Lung (tissue), 11 donors: ENCODE measurements at regions not wholly inside any gene's neighbourhood (a gene's known extent, or its start where the extent isn't known, plus 50 kb on each side); places are given as distances from the start of the nearest gene placed in this dataset.

Experiments
- ATAC-seq: fragments of 200-7000 bp; cut with Tn5 transposase; one replicate; pipeline ENCODE4 v1.9.1; 2020; ENCODE audit warnings: moderate number of reproducible peaks; ENCODE audit not compliant: insufficient read depth, low FRiP score
- DNase-seq, 3 donors: peaks; one replicate each; pipeline ENCODE4 v3.0.0-alpha.2; 2013 to 2017
- H3K27ac ChIP-seq, 2 donors: one replicate each; pipeline ENCODE4 v1.5.1; 2013; ENCODE audit warnings: mild to moderate bottlenecking in 2 of 2, moderate library complexity in 2 of 2, control low read depth in 1 of 2, inconsistent platforms in 1 of 2, low read depth in 1 of 2, low read length in 1 of 2
- H3K27me3 ChIP-seq, 3 donors: one replicate each; pipeline ENCODE4 v1.5.1; 2013; ENCODE audit warnings: low read length in 2 of 3; ENCODE audit not compliant: control insufficient read depth in 3 of 3, insufficient read depth in 3 of 3
- H3K36me3 ChIP-seq, 4 donors: one replicate each; pipeline ENCODE4 v1.5.1; 2013; ENCODE audit warnings: low read length in 4 of 4, mild to moderate bottlenecking in 1 of 4, moderate library complexity in 1 of 4; ENCODE audit not compliant: control insufficient read depth in 4 of 4, insufficient read depth in 4 of 4
- H3K4me1 ChIP-seq, 5 donors: one replicate each; pipeline ENCODE4 v1.5.1; 2013; ENCODE audit warnings: low read length in 5 of 5, mild to moderate bottlenecking in 2 of 5, moderate library complexity in 1 of 5; ENCODE audit not compliant: control insufficient read depth in 5 of 5, insufficient read depth in 5 of 5
- H3K4me3 ChIP-seq: one replicate; pipeline ENCODE4 v1.5.1; 2013; ENCODE audit warnings: mild to moderate bottlenecking, control low read depth, moderate library complexity
- H3K9ac ChIP-seq, 2 donors: one replicate each; pipeline ENCODE4 v1.5.1; 2013; ENCODE audit warnings: low read length in 2 of 2, control low read depth in 1 of 2; ENCODE audit not compliant: insufficient read depth in 1 of 2
- H3K9me3 ChIP-seq, 4 donors: one replicate each; pipeline ENCODE4 v1.5.1; 2013; ENCODE audit warnings: low read length in 3 of 4, mild to moderate bottlenecking in 1 of 4, moderate library complexity in 1 of 4; ENCODE audit not compliant: control insufficient read depth in 4 of 4, insufficient read depth in 3 of 4
- CTCF ChIP-seq: IDR thresholded peaks from 2 replicates; pipeline ENCODE4 v1.5.1; 2012; ENCODE audit warnings: mild to moderate bottlenecking; ENCODE audit errors: control extremely low read depth, extremely low read depth
- WGBS, 2 donors: extraction: QIAGEN DNeasy Blood & Tissue Kit; methylation state at CpG; one replicate each; pipeline ENCODE4 v1.1.7; 2013; 5-methylcytosine and 5-hydroxymethylcytosine counted together
- donor health status: control.
- donor health status: control.
- donor health status: Bipolar disorder and iron deficiency.
- donor health status: healthy.
- donor health status: DM: yes; HTN: yes; CAD: no.

GRCh38 chr16:56101480-56101879 lies 89.8 kb upstream of the GNAO1 start:
- H3K27me3 ChIP-seq, result no peaks in the 10 kb centered on the region
- H3K9ac ChIP-seq, result peak overlapping the region in 1 of 2 donors; percentile 8
- WGBS, 2 donors, result 61 to 62% methylated on average over 5 of the region's 5 CpGs
- H3K4me3 ChIP-seq, result no peak overlapping the region
- ATAC-seq (no peak), DNase-seq (no peak)
- H3K9me3 ChIP-seq, result no peaks in the 10 kb centered on the region
- TF ChIP-seq CTCF, result no peak
- H3K27ac ChIP-seq, result no peak overlapping the region
- H3K4me1 ChIP-seq, result peaks cover 0 to 33% (median 4%) of the 10 kb centered on the region in 5 donors
- no peaks in the 10 kb centered on the region for H3K36me3 ChIP-seq

- H3K4me1 ChIP-seq, result peaks cover 0 to 21% (median 4%) of the 10 kb centered on the region in 5 donors
- H3K9me3 ChIP-seq, result no peaks in the 10 kb centered on the region
- ATAC-seq (no peak), DNase-seq (peak in 2 of 3 donors; percentile 78 to 84)
- 59 to 70% methylated on average over 2 of the region's 2 CpGs for WGBS, 2 donors
- no peaks in the 10 kb centered on the region for H3K36me3 ChIP-seq
- H3K4me3 ChIP-seq, result no peak overlapping the region
- H3K9ac ChIP-seq, result no peak overlapping the region
- TF ChIP-seq CTCF, result no peak
- no peak overlapping the region for H3K27ac ChIP-seq
- no peaks in the 10 kb centered on the region for H3K27me3 ChIP-seq
These were observed 94.0 kb upstream of the GNAO1 start for GRCh38 chr16:56097306-56097705.

- DNase-seq (peak in 2 of 3 donors; percentile 24 to 40), ATAC-seq (no peak)
- WGBS, 2 donors, result 61 to 65% methylated on average over 1 of the region's 1 CpG
- no peak overlapping the region for H3K27ac ChIP-seq
- no peak overlapping the region for H3K4me3 ChIP-seq
- TF ChIP-seq CTCF, result no peak
- no peaks in the 10 kb centered on the region for H3K36me3 ChIP-seq
- H3K9me3 ChIP-seq, result no peaks in the 10 kb centered on the region
- peaks cover 0 to 5% (median 0%) of the 10 kb centered on the region in 5 donors for H3K4me1 ChIP-seq
- H3K27me3 ChIP-seq, result no peaks in the 10 kb centered on the region
- no peak overlapping the region for H3K9ac ChIP-seq
These were observed 97.1 kb upstream of the GNAO1 start for GRCh38 chr16:56094231-56094630.

- DNase-seq, result no peak
- Histone ChIP-seq H3K4me3 (no peak overlapping the region), H3K9ac (no peak overlapping the region), H3K9me3 (no peaks in the 10 kb centered on the region), H3K27ac (no peak overlapping the region), H3K36me3 (no peaks in the 10 kb centered on the region), H3K27me3 (peaks cover 0 to 3% (median 0%) of the 10 kb centered on the region in 3 donors), H3K4me1 (peaks cover 0 to 5% (median 0%) of the 10 kb centered on the region in 5 donors)
- 74 to 78% methylated on average over 2 of the region's 2 CpGs for WGBS, 2 donors
- TF ChIP-seq CTCF, result no peak
- ATAC-seq, result no peak
These were observed 98.2 kb upstream of the GNAO1 start for GRCh38 chr16:56093055-56093454.
